ENCODE measurements at regions not wholly inside any gene's neighbourhood (a gene's known extent, or its start where the extent isn't known, plus 50 kb on each side); places are given as distances from the start of the nearest gene placed in this dataset.

- ChIA-PET POLR2A (interaction anchor here (0.6 kb wide), 1 partner anchor 1073 kb away, joined by 4 read pairs; no protein-coding TSS in a partner anchor), CTCF (interaction anchor here (0.8 to 3.7 kb wide), 6 partner anchors 10 to 55 kb away, joined by 3 to 13 read pairs (median 5); no protein-coding TSS in a partner anchor)
- no peak for TF ChIP-seq CTCF (IDR thresholded peaks at IDR 0.05; ENCODE audit: control extremely low read depth, extremely low read depth, low read depth, missing control alignments)
- DNase-seq (ENCODE audit: extremely low spot score): no peak
Observed at GRCh38 chr5:133831491-133832224, 136.8 kb downstream of the C5orf15 start.

GRCh38 chr5:133830911-133831310, 137.5 kb downstream of the C5orf15 start:
- no peak for TF ChIP-seq CTCF (IDR thresholded peaks at IDR 0.05; ENCODE audit: control extremely low read depth, extremely low read depth, low read depth, missing control alignments)
- no peak for DNase-seq (ENCODE audit: extremely low spot score)
- CTCF ChIA-PET: interaction anchor here (1.5 to 3.7 kb wide), 4 partner anchors 9 to 54 kb away, joined by 4 to 13 read pairs (median 8); no protein-coding TSS in a partner anchor
- POLR2A ChIA-PET: no interaction called here

GRCh38 chr5:133830281-133830680, 138.1 kb downstream of the C5orf15 start:
- POLR2A ChIA-PET: no interaction called here

GRCh38 chr5:133829786-133830185, 138.6 kb downstream of the C5orf15 start:
- DNase-seq (ENCODE audit: extremely low spot score): no peak
- no peak for TF ChIP-seq CTCF (IDR thresholded peaks at IDR 0.05; ENCODE audit: control extremely low read depth, extremely low read depth, low read depth, missing control alignments)
- ChIA-PET POLR2A (no interaction called here), CTCF (interaction anchor here (2.6 to 3.7 kb wide), 2 partner anchors 8 to 39 kb away, joined by 12 to 13 read pairs; no protein-coding TSS in a partner anchor)

More at GRCh38 chr5:133830281-133830680, 138.1 kb downstream of the C5orf15 start:
- DNase-seq (ENCODE audit: extremely low spot score): no peak
- TF ChIP-seq CTCF (IDR thresholded peaks at IDR 0.05; ENCODE audit: control extremely low read depth, extremely low read depth, low read depth, missing control alignments): no peak
- CTCF ChIA-PET: interaction anchor here (1.5 to 3.7 kb wide), 4 partner anchors 8 to 54 kb away, joined by 4 to 13 read pairs (median 8); no protein-coding TSS in a partner anchor

- ChIA-PET CTCF (interaction anchor here (3.7 kb wide), 1 partner anchor 41 kb away, joined by 12 read pairs; no protein-coding TSS in a partner anchor), POLR2A (no interaction called here)
- TF ChIP-seq CTCF (IDR thresholded peaks at IDR 0.05; ENCODE audit: control extremely low read depth, extremely low read depth, low read depth, missing control alignments): no peak
- DNase-seq (ENCODE audit: extremely low spot score): no peak
Observed at GRCh38 chr5:133828722-133829121, 139.7 kb downstream of the C5orf15 start.

- no peak for DNase-seq (ENCODE audit: extremely low spot score)
- ChIA-PET POLR2A (no interaction called here), CTCF (no interaction called here)
- TF ChIP-seq CTCF (IDR thresholded peaks at IDR 0.05; ENCODE audit: control extremely low read depth, extremely low read depth, low read depth, missing control alignments): no peak
Observed at GRCh38 chr5:133827830-133828229, 140.6 kb downstream of the C5orf15 start.
